Thoracic aorta (tissue), 2 donors: ENCODE measurements at regions not wholly inside any gene's neighbourhood (a gene's known extent, or its start where the extent isn't known, plus 50 kb on each side); places are given as distances from the start of the nearest gene placed in this dataset.

Experiments
- ATAC-seq: fragments of 150-250 bp; one replicate; pipeline ENCODE4 v1.8.0; 2017; ENCODE audit warnings: low read depth; ENCODE audit not compliant: insufficient number of reproducible peaks, low FRiP score
- DNase-seq: peaks from one replicate; pipeline ENCODE4 v3.0.0-alpha.2; 2020; ENCODE audit warnings: low spot score
- H3K27ac ChIP-seq, 2 donors: fragments of 200-600 bp; sonication (generic); 1 replicate in 1 of 2; 2 replicates in 1 of 2; pipeline ENCODE4 v1.5.1; 2016; ENCODE audit warnings: mild to moderate bottlenecking in 2 of 2, moderate library complexity in 2 of 2
- H3K27me3 ChIP-seq: fragments of 200-600 bp; sonication (generic); replicated peaks from 2 replicates; pipeline ENCODE4 v1.6.0; 2016; ENCODE audit warnings: mild to moderate bottlenecking; ENCODE audit not compliant: insufficient read depth
- H3K36me3 ChIP-seq: fragments of 200-600 bp; sonication (generic); one replicate; pipeline ENCODE4 v1.5.1; 2016
- H3K4me1 ChIP-seq, 2 donors: fragments of 200-600 bp; sonication (generic); 1 replicate in 1 of 2; 2 replicates in 1 of 2; pipeline versions ENCODE4 v1.5.1 to v1.6.0; 2016; ENCODE audit warnings: low read depth in 2 of 2, mild to moderate bottlenecking in 1 of 2; ENCODE audit not compliant: control insufficient read depth in 1 of 2
- H3K4me3 ChIP-seq: fragments of 200-600 bp; sonication (generic); 2 replicates; pipeline ENCODE4 v1.5.1; 2016; ENCODE audit warnings: mild to moderate bottlenecking
- H3K9me3 ChIP-seq: fragments of 200-600 bp; sonication (generic); 2 replicates; pipeline ENCODE4 v1.5.1; 2016
- CTCF ChIP-seq: fragments of 200-600 bp; sonication (generic); IDR thresholded peaks from one replicate; pipeline ENCODE4 v1.5.1; 2019; ENCODE audit warnings: antibody characterized with exemption

- Histone ChIP-seq H3K27ac (no peak overlapping the region), H3K4me3 (no peak overlapping the region), H3K36me3 (no peaks in the 10 kb centered on the region), H3K9me3 (no peaks in the 10 kb centered on the region), H3K4me1 (no peaks in the 10 kb centered on the region), H3K27me3 (no peaks in the 10 kb centered on the region)
- DNase-seq (no peak), ATAC-seq (no peak)
- no peak for TF ChIP-seq CTCF
These were observed 69.1 kb downstream of the PTGS2 start for GRCh38 chr1:186611156-186611555.

GRCh38 chr1:186609183-186609582 lies 71.0 kb downstream of the PTGS2 start:
- DNase-seq (no peak), ATAC-seq (no peak)
- Histone ChIP-seq H3K27ac (no peak overlapping the region), H3K36me3 (no peaks in the 10 kb centered on the region), H3K9me3 (no peaks in the 10 kb centered on the region), H3K27me3 (no peaks in the 10 kb centered on the region), H3K4me3 (no peak overlapping the region), H3K4me1 (no peaks in the 10 kb centered on the region)
- no peak for TF ChIP-seq CTCF

DNA sequence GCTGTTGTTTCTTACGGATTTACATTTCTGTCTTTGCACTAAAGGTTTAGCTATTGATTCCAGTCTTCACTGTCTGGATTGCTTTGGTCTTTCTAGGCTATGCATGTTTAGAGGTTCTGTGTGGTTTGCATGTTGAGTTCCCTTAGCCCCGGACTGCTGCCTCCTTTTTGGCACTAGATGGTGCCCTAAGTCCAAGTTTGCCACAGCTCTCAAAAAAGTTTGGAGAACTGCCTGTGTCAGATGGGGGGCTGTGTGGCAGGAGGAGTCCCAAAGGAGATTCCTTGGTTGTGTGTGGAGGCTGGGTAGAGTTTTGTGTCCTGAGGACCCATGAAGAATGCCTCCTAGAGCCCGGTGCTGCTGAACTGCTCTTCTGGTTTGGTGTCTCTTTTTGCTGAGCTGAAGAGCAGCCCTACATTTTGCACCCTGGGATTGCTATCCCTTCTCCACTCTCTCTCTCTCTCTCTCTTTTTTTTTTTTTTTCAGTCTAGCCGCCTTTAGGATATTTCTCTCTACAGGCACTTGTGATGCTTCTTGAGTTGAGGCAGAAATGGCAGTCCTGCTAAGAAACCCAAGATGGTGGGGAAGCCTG lies 74.4 kb downstream of the PTGS2 start:
- no peak for ATAC-seq
- H3K4me3 ChIP-seq: no peak overlapping the region
- DNase-seq: no peak

GRCh38 chr1:186595969-186596368 lies 84.3 kb downstream of the PTGS2 start:
- ATAC-seq (no peak), DNase-seq (no peak)
- H3K9me3 ChIP-seq: peaks cover 3% of the 10 kb centered on the region
- no peak overlapping the region for H3K4me3 ChIP-seq
- H3K27me3 ChIP-seq: no peaks in the 10 kb centered on the region
- H3K4me1 ChIP-seq: no peaks in the 10 kb centered on the region
- no peak for TF ChIP-seq CTCF
- H3K36me3 ChIP-seq: no peaks in the 10 kb centered on the region
- no peak overlapping the region for H3K27ac ChIP-seq

More for the DNA sequence above, 74.4 kb downstream of the PTGS2 start:
- Histone ChIP-seq H3K4me1 (no peaks in the 10 kb centered on the region), H3K27ac (no peak overlapping the region), H3K9me3 (no peaks in the 10 kb centered on the region), H3K27me3 (no peaks in the 10 kb centered on the region), H3K36me3 (no peaks in the 10 kb centered on the region)
- peak; percentile 31 for TF ChIP-seq CTCF

- ATAC-seq (no peak), DNase-seq (no peak)
- no peak overlapping the region for H3K4me3 ChIP-seq
- H3K27me3 ChIP-seq: no peaks in the 10 kb centered on the region
- H3K27ac ChIP-seq: no peak overlapping the region
- H3K9me3 ChIP-seq: no peaks in the 10 kb centered on the region
- H3K36me3 ChIP-seq: no peaks in the 10 kb centered on the region
- peaks cover 0 to 11% of the 10 kb centered on the region in 2 donors for H3K4me1 ChIP-seq
- no peak for TF ChIP-seq CTCF
These were observed 101.8 kb downstream of the PTGS2 start for GRCh38 chr1:186578325-186579016.
